Cerebellar nuclear complex (tissue), 1 donor: ENCODE measurements at regions not wholly inside any gene's neighbourhood (a gene's known extent, or its start where the extent isn't known, plus 50 kb on each side); places are given as distances from the start of the nearest gene placed in this dataset.
"Not testable (repeated sequence)": the region's sequence is repeated elsewhere in the genome, so short reads cannot be mapped to it uniquely, and the experiment has no call there.

Source experiments
- DNase-seq, 2 experiments: peaks; one replicate each; lab custom pipeline; 2025; lab: John Stamatoyannopoulos, UW

- no peak for DNase-seq
Observed at GRCh38 chr3:13248640-13249039, 171.5 kb downstream of the NUP210 start.

GRCh38 chr3:13245615-13245978 lies 172.4 kb upstream of the IQSEC1 start:
- no peak for DNase-seq

GRCh38 chr3:13243586-13243985 lies 170.4 kb upstream of the IQSEC1 start:
- DNase-seq = no peak

- no peak for DNase-seq
Observed at GRCh38 chr3:13242364-13242737, 169.1 kb upstream of the IQSEC1 start.

- DNase-seq = no peak
Observed at GRCh38 chr3:13241621-13242363, 168.6 kb upstream of the IQSEC1 start.

GRCh38 chr3:13240928-13241618 lies 167.8 kb upstream of the IQSEC1 start:
- DNase-seq = no peak

GRCh38 chr3:13239467-13239760 lies 166.2 kb upstream of the IQSEC1 start:
- DNase-seq = no peak

GRCh38 chr3:13238687-13239466 lies 165.6 kb upstream of the IQSEC1 start:
- no peak for DNase-seq

GRCh38 chr3:13237776-13238490 lies 164.7 kb upstream of the IQSEC1 start:
- DNase-seq = no peak

GRCh38 chr3:13236557-13237173 lies 163.4 kb upstream of the IQSEC1 start:
- no peak for DNase-seq

- DNase-seq = no peak
Observed at GRCh38 chr3:13235897-13236296, 162.7 kb upstream of the IQSEC1 start.

- no peak for DNase-seq
Observed at GRCh38 chr3:13235079-13235478, 161.8 kb upstream of the IQSEC1 start.

- DNase-seq = no peak
Observed at GRCh38 chr3:13234666-13235065, 161.4 kb upstream of the IQSEC1 start.

GRCh38 chr3:13233487-13234485 lies 160.6 kb upstream of the IQSEC1 start:
- no peak for DNase-seq

- DNase-seq = no peak
Observed at GRCh38 chr3:13231781-13232666, 158.8 kb upstream of the IQSEC1 start.

- no peak for DNase-seq
Observed at GRCh38 chr3:13229273-13229949, 156.2 kb upstream of the IQSEC1 start.

GRCh38 chr3:13228584-13228983 lies 155.4 kb upstream of the IQSEC1 start:
- no peak for DNase-seq

- DNase-seq = not testable (repeated sequence)
Observed at GRCh38 chr3:13228169-13228568, 154.9 kb upstream of the IQSEC1 start.
